ENCODE measurements at regions not wholly inside any gene's neighbourhood (a gene's known extent, or its start where the extent isn't known, plus 50 kb on each side); places are given as distances from the start of the nearest gene placed in this dataset.

- intact Hi-C loops (cut with DNase I) = loop anchor here (5.0 kb wide), 1 partner anchor 159 kb away; no protein-coding TSS in a partner anchor
- no peak for DNase-seq (ENCODE audit: low spot score)
Observed at GRCh38 chr3:107273771-107274170, 103.5 kb upstream of the CCDC54 start.

- DNase-seq (ENCODE audit: low spot score) = no peak
- intact Hi-C loops (cut with DNase I) = no loop called here
Observed at GRCh38 chr3:107275511-107275910, 101.7 kb upstream of the CCDC54 start.

- intact Hi-C loops (cut with DNase I) = no loop called here
- no peak for DNase-seq (ENCODE audit: low spot score)
Observed at GRCh38 chr3:107283948-107284347, 93.3 kb upstream of the CCDC54 start.

GRCh38 chr3:107284612-107285011, 92.6 kb upstream of the CCDC54 start:
- no peak for DNase-seq (ENCODE audit: low spot score)
- intact Hi-C loops (cut with DNase I) = no loop called here

- intact Hi-C loops (cut with DNase I) = no loop called here
Observed at GRCh38 chr3:107285197-107285596, 92.0 kb upstream of the CCDC54 start.

GRCh38 chr3:107289354-107289753, 87.9 kb upstream of the CCDC54 start:
- no peak for DNase-seq (ENCODE audit: low spot score)
- intact Hi-C loops (cut with DNase I) = no loop called here

More at GRCh38 chr3:107285197-107285596, 92.0 kb upstream of the CCDC54 start:
- DNase-seq (ENCODE audit: low spot score) = no peak

- DNase-seq (ENCODE audit: low spot score) = no peak
- intact Hi-C loops (cut with DNase I) = no loop called here
Observed at GRCh38 chr3:107294117-107294516, 83.1 kb upstream of the CCDC54 start.

- DNase-seq (ENCODE audit: low spot score) = no peak
- intact Hi-C loops (cut with DNase I) = no loop called here
Observed at GRCh38 chr3:107297597-107297996, 79.6 kb upstream of the CCDC54 start.

- intact Hi-C loops (cut with DNase I) = no loop called here
- DNase-seq (ENCODE audit: low spot score) = no peak
Observed at GRCh38 chr3:107307205-107307604, 70.0 kb upstream of the CCDC54 start.

GRCh38 chr3:107308716-107309115, 68.5 kb upstream of the CCDC54 start:
- DNase-seq (ENCODE audit: low spot score) = no peak
- intact Hi-C loops (cut with DNase I) = no loop called here

- no peak for DNase-seq (ENCODE audit: low spot score)
- intact Hi-C loops (cut with DNase I) = no loop called here
Observed at GRCh38 chr3:107309312-107309711, 67.9 kb upstream of the CCDC54 start.

- no peak for DNase-seq (ENCODE audit: low spot score)
Observed at GRCh38 chr3:107313711-107314110, 63.5 kb upstream of the CCDC54 start.

GRCh38 chr3:107315141-107315540, 62.1 kb upstream of the CCDC54 start:
- DNase-seq (ENCODE audit: low spot score) = no peak
- intact Hi-C loops (cut with DNase I) = no loop called here

More at GRCh38 chr3:107313711-107314110, 63.5 kb upstream of the CCDC54 start:
- intact Hi-C loops (cut with DNase I) = no loop called here

GRCh38 chr3:107323723-107324122, 53.5 kb upstream of the CCDC54 start:
- no peak for DNase-seq (ENCODE audit: low spot score)
- intact Hi-C loops (cut with DNase I) = no loop called here

- no peak for DNase-seq (ENCODE audit: low spot score)
- intact Hi-C loops (cut with DNase I) = no loop called here
Observed at GRCh38 chr3:107325446-107325845, 51.8 kb upstream of the CCDC54 start.

All from cardiac septum (tissue), 1 donor.